ENCODE measurements at regions not wholly inside any gene's neighbourhood (a gene's known extent, or its start where the extent isn't known, plus 50 kb on each side); places are given as distances from the start of the nearest gene placed in this dataset.

DNA sequence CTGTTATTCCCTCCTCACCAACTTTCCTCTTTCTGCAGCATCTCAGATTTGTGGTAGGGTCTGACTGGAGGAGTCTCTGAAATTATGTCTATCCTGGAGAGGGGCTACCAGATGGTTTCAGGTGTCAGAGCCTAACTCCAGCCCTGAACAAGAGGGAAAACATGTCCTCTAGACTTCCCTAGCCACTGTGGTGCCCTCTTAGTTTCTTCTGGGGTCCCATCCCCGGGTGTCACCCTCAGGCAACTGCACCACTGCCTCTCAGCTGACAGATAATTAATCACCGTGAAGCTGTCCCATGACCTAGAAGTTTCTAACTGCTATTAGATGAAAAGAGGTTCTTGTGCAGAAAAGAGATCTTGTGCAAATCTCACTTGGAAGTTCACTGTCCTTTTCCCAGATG is 95.1 kb upstream of the CELF4 start:
- no CpG with 5 or more reads among the region's 2 CpGs for WGBS, 2 donors (ENCODE audit: extremely low coverage in 2 of 2, insufficient read length in 2 of 2, insufficient replicate concordance in 1 of 2)
- no peaks in the 10 kb centered on the region for H3K79me1 ChIP-seq (ENCODE audit: low read depth, low read length)
- H3K9ac ChIP-seq (ENCODE audit: low read depth, low read length, poor library complexity), result no peak overlapping the region
- no peak overlapping the region for H3K27ac ChIP-seq (replicated peaks; ENCODE audit: low read length)
- H3K36me3 ChIP-seq (replicated peaks in 1 of 2; ENCODE audit: control insufficient read depth in 2 of 2, insufficient read depth in 2 of 2, low read length in 2 of 2), result no peaks in the 10 kb centered on the region
- DNase-seq (ENCODE audit: low spot score), result no peak
- H2BK15ac ChIP-seq (ENCODE audit: low read length), result no peak overlapping the region
- no peak overlapping the region for H4K91ac ChIP-seq (ENCODE audit: low read depth, low read length, poor library complexity)
- H3K4me3 ChIP-seq (ENCODE audit: low read length in 2 of 2), result no peak overlapping the region
- peaks cover 0 to 2% of the 10 kb centered on the region in 2 donors for H3K4me1 ChIP-seq (ENCODE audit: control insufficient read depth in 2 of 2, insufficient read depth in 1 of 2, low read depth in 1 of 2, low read length in 2 of 2)
- H2BK120ac ChIP-seq (ENCODE audit: low read depth, low read length), result no peak overlapping the region
- H2BK5ac ChIP-seq (ENCODE audit: low read length), result no peak overlapping the region
- no peak overlapping the region for H3K4me2 ChIP-seq (ENCODE audit: insufficient read depth, low read length, poor library complexity, severe bottlenecking)
- no peak overlapping the region for H4K8ac ChIP-seq (ENCODE audit: low read depth, low read length)
- H3K9me3 ChIP-seq (replicated peaks in 1 of 2; ENCODE audit: control insufficient read depth in 2 of 2, insufficient read depth in 1 of 2, low read depth in 1 of 2, low read length in 2 of 2), result no peaks in the 10 kb centered on the region
- H3K27me3 ChIP-seq (ENCODE audit: control insufficient read depth in 3 of 3, insufficient read depth in 3 of 3, low read depth in 1 of 3, low read length in 3 of 3), result no peaks in the 10 kb centered on the region
- H3K23ac ChIP-seq (ENCODE audit: low read depth, low read length, poor library complexity), result no peak overlapping the region
- H2AK5ac ChIP-seq (ENCODE audit: low read depth, low read length), result no peak overlapping the region
- H3K4ac ChIP-seq (ENCODE audit: low read length), result no peak overlapping the region
- no peak overlapping the region for H3K18ac ChIP-seq (ENCODE audit: low read length)
- H2BK12ac ChIP-seq (ENCODE audit: low read length), result no peak overlapping the region
- H2AFZ ChIP-seq (ENCODE audit: low read length), result no peak overlapping the region
- no peak overlapping the region for H3K14ac ChIP-seq (ENCODE audit: low read length)

- no peak overlapping the region for H3K9ac ChIP-seq (ENCODE audit: low read depth, low read length, poor library complexity)
- H2BK12ac ChIP-seq (ENCODE audit: low read length), result no peak overlapping the region
- H3K4me1 ChIP-seq (ENCODE audit: control insufficient read depth in 2 of 2, insufficient read depth in 1 of 2, low read depth in 1 of 2, low read length in 2 of 2), result peaks cover 0 to 4% of the 10 kb centered on the region in 2 donors
- no peak overlapping the region for H4K8ac ChIP-seq (ENCODE audit: low read depth, low read length)
- H3K4ac ChIP-seq (ENCODE audit: low read length), result no peak overlapping the region
- no peak overlapping the region for H3K14ac ChIP-seq (ENCODE audit: low read length)
- H2BK15ac ChIP-seq (ENCODE audit: low read length), result no peak overlapping the region
- H3K23ac ChIP-seq (ENCODE audit: low read depth, low read length, poor library complexity), result no peak overlapping the region
- no peak overlapping the region for H2BK5ac ChIP-seq (ENCODE audit: low read length)
- no peak overlapping the region for H3K4me2 ChIP-seq (ENCODE audit: insufficient read depth, low read length, poor library complexity, severe bottlenecking)
- H3K27ac ChIP-seq (replicated peaks; ENCODE audit: low read length), result no peak overlapping the region
- DNase-seq (ENCODE audit: low spot score), result no peak
- no peak overlapping the region for H2AK5ac ChIP-seq (ENCODE audit: low read depth, low read length)
- H3K4me3 ChIP-seq (ENCODE audit: low read length in 2 of 2), result no peak overlapping the region
- no peaks in the 10 kb centered on the region for H3K27me3 ChIP-seq (ENCODE audit: control insufficient read depth in 3 of 3, insufficient read depth in 3 of 3, low read depth in 1 of 3, low read length in 3 of 3)
- no peaks in the 10 kb centered on the region for H3K9me3 ChIP-seq (replicated peaks in 1 of 2; ENCODE audit: control insufficient read depth in 2 of 2, insufficient read depth in 1 of 2, low read depth in 1 of 2, low read length in 2 of 2)
- no peaks in the 10 kb centered on the region for H3K36me3 ChIP-seq (replicated peaks in 1 of 2; ENCODE audit: control insufficient read depth in 2 of 2, insufficient read depth in 2 of 2, low read length in 2 of 2)
- no peak overlapping the region for H2BK120ac ChIP-seq (ENCODE audit: low read depth, low read length)
- no peak overlapping the region for H4K91ac ChIP-seq (ENCODE audit: low read depth, low read length, poor library complexity)
- no peak overlapping the region for H2AFZ ChIP-seq (ENCODE audit: low read length)
- no peaks in the 10 kb centered on the region for H3K79me1 ChIP-seq (ENCODE audit: low read depth, low read length)
- H3K18ac ChIP-seq (ENCODE audit: low read length), result no peak overlapping the region
Measured at GRCh38 chr18:37659906-37660305, 94.3 kb upstream of the CELF4 start.

DNA sequence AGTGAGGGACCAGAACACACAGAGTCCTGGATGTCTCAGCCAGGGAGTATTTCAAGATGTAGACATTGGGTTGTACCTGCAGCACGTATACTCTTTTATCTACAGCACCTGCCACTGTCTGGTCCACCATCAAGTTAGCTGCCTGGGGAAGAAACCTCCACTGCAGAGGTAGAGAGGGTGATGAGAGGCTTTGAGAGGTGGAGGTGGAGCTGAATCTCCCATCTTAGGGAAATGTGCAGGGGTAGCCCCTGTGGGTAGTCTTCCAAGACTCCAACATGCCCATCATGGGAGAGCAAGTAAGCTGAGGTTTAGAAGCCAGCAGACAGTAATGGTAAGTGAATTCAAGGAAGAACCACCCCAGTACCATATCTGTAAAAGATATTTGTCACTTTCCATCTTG is 93.3 kb upstream of the CELF4 start:
- H3K79me1 ChIP-seq (ENCODE audit: low read depth, low read length), result no peaks in the 10 kb centered on the region
- no peak overlapping the region for H2BK120ac ChIP-seq (ENCODE audit: low read depth, low read length)
- no peak overlapping the region for H3K18ac ChIP-seq (ENCODE audit: low read length)
- no peak overlapping the region for H2AFZ ChIP-seq (ENCODE audit: low read length)
- H3K27ac ChIP-seq (replicated peaks; ENCODE audit: low read length), result no peak overlapping the region
- H4K8ac ChIP-seq (ENCODE audit: low read depth, low read length), result no peak overlapping the region
- no peak overlapping the region for H3K4ac ChIP-seq (ENCODE audit: low read length)
- no peak overlapping the region for H2BK5ac ChIP-seq (ENCODE audit: low read length)
- no peak overlapping the region for H2BK15ac ChIP-seq (ENCODE audit: low read length)
- H3K14ac ChIP-seq (ENCODE audit: low read length), result no peak overlapping the region
- no CpG with 5 or more reads among the region's 1 CpG for WGBS, 2 donors (ENCODE audit: extremely low coverage in 2 of 2, insufficient read length in 2 of 2, insufficient replicate concordance in 1 of 2)
- H2AK5ac ChIP-seq (ENCODE audit: low read depth, low read length), result no peak overlapping the region
- no peak overlapping the region for H4K91ac ChIP-seq (ENCODE audit: low read depth, low read length, poor library complexity)
- H3K9ac ChIP-seq (ENCODE audit: low read depth, low read length, poor library complexity), result no peak overlapping the region
- no peaks in the 10 kb centered on the region for H3K9me3 ChIP-seq (replicated peaks in 1 of 2; ENCODE audit: control insufficient read depth in 2 of 2, insufficient read depth in 1 of 2, low read depth in 1 of 2, low read length in 2 of 2)
- no peak overlapping the region for H2BK12ac ChIP-seq (ENCODE audit: low read length)
- H3K4me3 ChIP-seq (ENCODE audit: low read length in 2 of 2), result peak overlapping the region in 1 of 2 donors; percentile 25
- H3K23ac ChIP-seq (ENCODE audit: low read depth, low read length, poor library complexity), result no peak overlapping the region
- no peaks in the 10 kb centered on the region for H3K36me3 ChIP-seq (replicated peaks in 1 of 2; ENCODE audit: control insufficient read depth in 2 of 2, insufficient read depth in 2 of 2, low read length in 2 of 2)
- no peaks in the 10 kb centered on the region for H3K27me3 ChIP-seq (ENCODE audit: control insufficient read depth in 3 of 3, insufficient read depth in 3 of 3, low read depth in 1 of 3, low read length in 3 of 3)
- DNase-seq (ENCODE audit: low spot score), result no peak
- H3K4me2 ChIP-seq (ENCODE audit: insufficient read depth, low read length, poor library complexity, severe bottlenecking), result no peak overlapping the region
- peaks cover 0 to 4% of the 10 kb centered on the region in 2 donors for H3K4me1 ChIP-seq (ENCODE audit: control insufficient read depth in 2 of 2, insufficient read depth in 1 of 2, low read depth in 1 of 2, low read length in 2 of 2)

DNA sequence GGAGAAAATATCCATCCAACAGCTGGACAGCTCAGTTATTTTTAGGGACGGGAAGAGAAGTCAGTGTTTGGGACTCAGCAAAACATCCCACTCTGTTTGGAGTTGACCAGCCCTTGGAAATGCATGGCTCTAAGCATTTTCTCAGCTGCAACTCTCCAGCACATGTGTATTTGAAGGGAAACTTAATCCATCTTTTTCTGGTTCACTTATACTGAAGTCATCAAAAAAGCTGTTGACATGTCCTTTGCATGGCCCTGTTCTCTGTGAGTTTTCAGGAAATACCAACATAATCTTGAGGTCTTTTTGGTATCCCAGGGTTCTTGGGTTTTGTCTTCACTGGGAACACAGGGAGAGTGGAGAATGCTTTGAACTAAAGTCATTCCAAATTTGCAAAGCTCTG is 91.9 kb upstream of the CELF4 start:
- H3K27me3 ChIP-seq (ENCODE audit: control insufficient read depth in 3 of 3, insufficient read depth in 3 of 3, low read depth in 1 of 3, low read length in 3 of 3), result no peaks in the 10 kb centered on the region
- no CpG with 5 or more reads among the region's 1 CpG for WGBS, 2 donors (ENCODE audit: extremely low coverage in 2 of 2, insufficient read length in 2 of 2, insufficient replicate concordance in 1 of 2)
- no peak overlapping the region for H2BK5ac ChIP-seq (ENCODE audit: low read length)
- no peak overlapping the region for H2AK5ac ChIP-seq (ENCODE audit: low read depth, low read length)
- no peak overlapping the region for H2BK12ac ChIP-seq (ENCODE audit: low read length)
- no peak overlapping the region for H3K14ac ChIP-seq (ENCODE audit: low read length)
- H3K4me3 ChIP-seq (ENCODE audit: low read length in 2 of 2), result no peak overlapping the region
- no peak overlapping the region for H4K8ac ChIP-seq (ENCODE audit: low read depth, low read length)
- H3K4me1 ChIP-seq (ENCODE audit: control insufficient read depth in 2 of 2, insufficient read depth in 1 of 2, low read depth in 1 of 2, low read length in 2 of 2), result peaks cover 0 to 4% of the 10 kb centered on the region in 2 donors
- H3K79me1 ChIP-seq (ENCODE audit: low read depth, low read length), result no peaks in the 10 kb centered on the region
- H2AFZ ChIP-seq (ENCODE audit: low read length), result no peak overlapping the region
- H2BK15ac ChIP-seq (ENCODE audit: low read length), result no peak overlapping the region
- H3K9me3 ChIP-seq (replicated peaks in 1 of 2; ENCODE audit: control insufficient read depth in 2 of 2, insufficient read depth in 1 of 2, low read depth in 1 of 2, low read length in 2 of 2), result no peaks in the 10 kb centered on the region
- no peaks in the 10 kb centered on the region for H3K36me3 ChIP-seq (replicated peaks in 1 of 2; ENCODE audit: control insufficient read depth in 2 of 2, insufficient read depth in 2 of 2, low read length in 2 of 2)
- no peak overlapping the region for H2BK120ac ChIP-seq (ENCODE audit: low read depth, low read length)
- no peak for DNase-seq (ENCODE audit: low spot score)
- H3K9ac ChIP-seq (ENCODE audit: low read depth, low read length, poor library complexity), result no peak overlapping the region
- H4K91ac ChIP-seq (ENCODE audit: low read depth, low read length, poor library complexity), result no peak overlapping the region
- H3K23ac ChIP-seq (ENCODE audit: low read depth, low read length, poor library complexity), result no peak overlapping the region
- no peak overlapping the region for H3K27ac ChIP-seq (replicated peaks; ENCODE audit: low read length)
- no peak overlapping the region for H3K18ac ChIP-seq (ENCODE audit: low read length)
- H3K4me2 ChIP-seq (ENCODE audit: insufficient read depth, low read length, poor library complexity, severe bottlenecking), result no peak overlapping the region
- no peak overlapping the region for H3K4ac ChIP-seq (ENCODE audit: low read length)

Measured in neuronal stem cell (in vitro differentiated cells).